HCT116 (cell line): ENCODE measurements at regions not wholly inside any gene's neighbourhood (a gene's known extent, or its start where the extent isn't known, plus 50 kb on each side); places are given as distances from the start of the nearest gene placed in this dataset.

ENCODE experiments used
- ATAC-seq: fragments of 200-7000 bp; cut with Tn5 transposase; 2 replicates; pipeline ENCODE4 v1.9.1; 2020; ENCODE audit warnings: mild to moderate bottlenecking, moderate library complexity
- BruUV-seq: library from RNA; stranded (reverse); fragments of 400-500 nt; replicated peaks from 2 replicates; lab custom pipeline; 2021; lab: Mats Ljungman, UMichigan
- CTCF ChIA-PET: fragments of 300-600 bp; sonication (Branson Sonifier 250); formaldehyde crosslinking; loops from one replicate; lab custom pipeline; 2021; ENCODE audit warnings: antibody characterized with exemption; lab: Charles Lee
- POLR2A ChIA-PET: fragments of 300-600, 350-600 bp; sonication (Branson Sonifier 250); formaldehyde crosslinking; loops from one replicate; lab custom pipeline; 2021; ENCODE audit warnings: antibody characterized with exemption; lab: Charles Lee
- RAD21 ChIA-PET, 2 experiments: fragments of 300-600 bp; sonication (Branson Sonifier 250); formaldehyde crosslinking; loops; one replicate each; lab custom pipeline; 2023; ENCODE audit warnings: low total read pairs in 2 of 2; ENCODE audit not compliant: uncharacterized antibody in 2 of 2, unreplicated experiment in 2 of 2, low non-redundant PET in 1 of 2; lab: Charles Lee
- DNase-seq: peaks from one replicate; pipeline ENCODE4 v3.0.0-alpha.2; 2010; ENCODE audit warnings: low read depth, low spot score
- H2AFZ ChIP-seq: fragments of 200-600 bp; shearing (Covaris generic), sonication (generic); 2 replicates; pipeline ENCODE4 v1.6.1; 2017; ENCODE audit warnings: low read depth, mixed run types, mixed read lengths, antibody characterized with exemption, low read length; ENCODE audit not compliant: poor library complexity, severe bottlenecking
- H3K27ac ChIP-seq: 2 replicates; pipeline ENCODE4 v1.5.1; 2012; ENCODE audit warnings: low read depth, low read length
- H3K27me3 ChIP-seq: fragments of 200-600 bp; sonication (generic); 2 replicates; pipeline ENCODE4 v1.6.1; 2016; ENCODE audit warnings: mixed run types, low read length, mixed read lengths; ENCODE audit not compliant: insufficient read depth
- H3K36me3 ChIP-seq, 2 experiments: fragments of 200-500 bp in 1 of 2; fragments of 200-600 bp in 1 of 2; sonication (Bioruptor generic) in 1 of 2; sonication (generic) in 1 of 2; 2 replicates each; pipeline versions ENCODE4 v1.5.1 to v1.6.1; 2014 to 2016; ENCODE audit warnings: low read length in 2 of 2, inconsistent platforms in 1 of 2, mixed read lengths in 1 of 2, mixed run types in 1 of 2; ENCODE audit not compliant: insufficient read depth in 2 of 2, control insufficient read depth in 1 of 2
- H3K4me1 ChIP-seq, 2 experiments: fragments of 200-600 bp in 1 of 2; sonication (generic) in 1 of 2; 2 replicates each; pipeline versions ENCODE4 v1.5.1 to v1.6.1; 2012 to 2017; ENCODE audit warnings: low read length in 2 of 2, inconsistent platforms in 1 of 2, mild to moderate bottlenecking in 1 of 2, mixed read lengths in 1 of 2, mixed run types in 1 of 2, moderate library complexity in 1 of 2; ENCODE audit not compliant: insufficient read depth in 2 of 2, control insufficient read depth in 1 of 2
- H3K4me2 ChIP-seq: fragments of 200-600 bp; sonication (generic); 2 replicates; pipeline ENCODE4 v1.6.1; 2017; ENCODE audit warnings: mixed run types, low read length, mixed read lengths
- H3K4me3 ChIP-seq, 2 experiments: fragments of 200-600 bp in 1 of 2; sonication (generic) in 1 of 2; replicated peaks in 1 of 2; 2 replicates each; pipeline ENCODE4 v1.5.1; 2011 to 2016; ENCODE audit warnings: low read length in 2 of 2, control low read depth in 1 of 2, low read depth in 1 of 2, mild to moderate bottlenecking in 1 of 2, mixed read lengths in 1 of 2, mixed run types in 1 of 2
- H3K79me2 ChIP-seq: fragments of 200-600 bp; sonication (generic); 2 replicates; pipeline ENCODE4 v1.6.1; 2017; ENCODE audit warnings: mild to moderate bottlenecking, mixed run types, low read length, moderate library complexity, mixed read lengths; ENCODE audit not compliant: insufficient read depth
- H3K9ac ChIP-seq: fragments of 200-600 bp; sonication (generic); 2 replicates; pipeline ENCODE4 v1.6.1; 2016; ENCODE audit warnings: low read length, mixed read lengths
- H3K9me2 ChIP-seq: fragments of 200-600 bp; sonication (generic), shearing (Covaris generic); 2 replicates; pipeline ENCODE4 v1.6.1; 2017; ENCODE audit warnings: mixed run types, mild to moderate bottlenecking, moderate library complexity; ENCODE audit not compliant: insufficient read depth
- H3K9me3 ChIP-seq, 2 experiments: fragments of 200-500 bp in 1 of 2; fragments of 200-600 bp in 1 of 2; sonication (Bioruptor generic) in 1 of 2; sonication (generic) in 1 of 2; 2 replicates each; pipeline ENCODE4 v1.6.1; 2014 to 2017; ENCODE audit warnings: low read length in 2 of 2, mixed read lengths in 2 of 2, inconsistent platforms in 1 of 2, low read depth in 1 of 2, mild to moderate bottlenecking in 1 of 2, mixed run types in 1 of 2, moderate library complexity in 1 of 2; ENCODE audit not compliant: control insufficient read depth in 1 of 2, insufficient read depth in 1 of 2
- H4K20me1 ChIP-seq: fragments of 200-600 bp; sonication (generic), shearing (Covaris generic); 2 replicates; pipeline ENCODE4 v1.6.1; 2017; ENCODE audit warnings: mixed run types, mild to moderate bottlenecking, moderate library complexity; ENCODE audit not compliant: insufficient read depth
- CBX3 ChIP-seq: IDR thresholded peaks from 2 replicates; pipeline ENCODE4 v1.6.1; 2012; ENCODE audit warnings: low read depth
- EGR1 ChIP-seq: IDR thresholded peaks from 2 replicates; pipeline ENCODE4 v1.6.1; 2012; ENCODE audit warnings: low read depth
- EZH2 ChIP-seq: fragments of 200-600 bp; sonication (generic); IDR thresholded peaks from 2 replicates; pipeline ENCODE4 v1.6.1; 2017; ENCODE audit warnings: antibody characterized with exemption, mixed run types
- FOSL1 ChIP-seq: IDR thresholded peaks from 2 replicates; pipeline ENCODE4 v1.6.1; 2012; ENCODE audit warnings: low read depth
- JUND ChIP-seq: IDR thresholded peaks from 2 replicates; pipeline ENCODE4 v1.6.1; 2012
- POLR2A ChIP-seq: IDR thresholded peaks from 2 replicates; pipeline ENCODE4 v1.7.0; 2011; ENCODE audit warnings: borderline replicate concordance; ENCODE audit not compliant: insufficient read depth, insufficient read length; ENCODE audit errors: extremely low read depth
- SIN3A ChIP-seq: IDR thresholded peaks from 2 replicates; pipeline ENCODE4 v1.6.1; 2012; ENCODE audit warnings: low read depth
- SRF ChIP-seq: IDR thresholded peaks from 2 replicates; pipeline ENCODE4 v1.6.1; 2012; ENCODE audit warnings: low read depth
- TCF7L2 ChIP-seq: IDR thresholded peaks from 2 replicates; pipeline ENCODE4 v1.7.0; 2011; ENCODE audit warnings: borderline replicate concordance, inconsistent platforms; ENCODE audit not compliant: insufficient read depth, insufficient read length; ENCODE audit errors: extremely low read depth
- YY1 ChIP-seq: IDR thresholded peaks from 2 replicates; pipeline ENCODE4 v1.6.1; 2011; ENCODE audit warnings: low read length, low read depth, moderate library complexity, mild to moderate bottlenecking; ENCODE audit not compliant: insufficient replicate concordance; ENCODE audit errors: extremely low read depth
- ZFX ChIP-seq: fragments of 450-650 bp; IDR thresholded peaks from 2 replicates; pipeline ENCODE4 v1.6.1; 2017
- ZNF274 ChIP-seq: fragments of 200-500 bp; sonication (Bioruptor generic); IDR thresholded peaks from 2 replicates; pipeline ENCODE4 v1.6.1; 2014; ENCODE audit warnings: mild to moderate bottlenecking, low read depth, low read length, inconsistent platforms
- intact Hi-C: fragments of 100-400 bp; cut with micrococcal nuclease; formaldehyde crosslinking; loops from 2 replicates; pipeline ENCODE4 v1.10.0; 2022
- TF ChIP-seq, protein P1 (sequence below): IDR thresholded peaks from 2 replicates; pipeline ENCODE4 v1.6.1; 2011; ENCODE audit warnings: mild to moderate bottlenecking, low read length, moderate library complexity; ENCODE audit not compliant: insufficient replicate concordance; ENCODE audit errors: extremely low read depth
- TF ChIP-seq, protein P2 (sequence below): IDR thresholded peaks from 2 replicates; pipeline ENCODE4 v1.6.1; 2012; ENCODE audit warnings: low read depth

DNA sequence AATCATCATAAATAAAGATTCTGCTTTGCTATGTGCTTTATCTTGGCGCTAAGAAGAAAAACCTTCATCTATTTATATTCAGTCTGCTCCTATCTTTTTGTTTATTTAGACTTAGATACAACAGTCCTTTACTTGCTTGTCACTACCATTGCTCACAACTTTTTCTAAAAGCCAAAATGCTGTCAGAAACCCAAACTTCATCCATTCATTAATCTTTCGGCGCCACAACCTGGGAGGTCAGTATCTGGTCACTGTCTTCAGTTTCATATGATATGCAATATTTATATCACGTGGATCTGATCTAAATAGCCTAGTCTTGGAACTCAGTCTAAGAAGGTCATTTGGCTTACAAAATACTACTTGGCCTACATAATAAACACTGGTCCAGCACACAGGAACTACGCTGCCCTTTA, 159.3 kb upstream of the TARS1 start:
- Histone ChIP-seq H3K9me2 (no peaks in the 10 kb centered on the region), H3K4me1 (no peaks in the 10 kb centered on the region), H4K20me1 (no peaks in the 10 kb centered on the region), H2AFZ (no peak overlapping the region), H3K27me3 (no peaks in the 10 kb centered on the region), H3K36me3 (no peaks in the 10 kb centered on the region), H3K9me3 (no peaks in the 10 kb centered on the region), H3K27ac (no peak overlapping the region), H3K9ac (no peak overlapping the region), H3K4me2 (no peak overlapping the region), H3K79me2 (no peaks in the 10 kb centered on the region), H3K4me3 (no peak overlapping the region)
- ChIA-PET CTCF (interaction anchor here (1.3 kb wide), 2 partner anchors 9 to 19 kb away, joined by 3 read pairs; no protein-coding TSS in a partner anchor), POLR2A (no interaction called here), RAD21 (no interaction called here)
- TF ChIP-seq ZFX (no peak), EZH2 (no peak), EGR1 (no peak), JUND (no peak), FOSL1 (no peak), YY1 (no peak), POLR2A (no peak), SRF (no peak), CBX3 (no peak), ZNF274 (no peak), TCF7L2 (no peak), SIN3A (no peak)
- TF ChIP-seq, protein P1, sequence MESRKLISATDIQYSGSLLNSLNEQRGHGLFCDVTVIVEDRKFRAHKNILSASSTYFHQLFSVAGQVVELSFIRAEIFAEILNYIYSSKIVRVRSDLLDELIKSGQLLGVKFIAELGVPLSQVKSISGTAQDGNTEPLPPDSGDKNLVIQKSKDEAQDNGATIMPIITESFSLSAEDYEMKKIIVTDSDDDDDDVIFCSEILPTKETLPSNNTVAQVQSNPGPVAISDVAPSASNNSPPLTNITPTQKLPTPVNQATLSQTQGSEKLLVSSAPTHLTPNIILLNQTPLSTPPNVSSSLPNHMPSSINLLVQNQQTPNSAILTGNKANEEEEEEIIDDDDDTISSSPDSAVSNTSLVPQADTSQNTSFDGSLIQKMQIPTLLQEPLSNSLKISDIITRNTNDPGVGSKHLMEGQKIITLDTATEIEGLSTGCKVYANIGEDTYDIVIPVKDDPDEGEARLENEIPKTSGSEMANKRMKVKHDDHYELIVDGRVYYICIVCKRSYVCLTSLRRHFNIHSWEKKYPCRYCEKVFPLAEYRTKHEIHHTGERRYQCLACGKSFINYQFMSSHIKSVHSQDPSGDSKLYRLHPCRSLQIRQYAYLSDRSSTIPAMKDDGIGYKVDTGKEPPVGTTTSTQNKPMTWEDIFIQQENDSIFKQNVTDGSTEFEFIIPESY = no peak
- TF ChIP-seq, protein P2, sequence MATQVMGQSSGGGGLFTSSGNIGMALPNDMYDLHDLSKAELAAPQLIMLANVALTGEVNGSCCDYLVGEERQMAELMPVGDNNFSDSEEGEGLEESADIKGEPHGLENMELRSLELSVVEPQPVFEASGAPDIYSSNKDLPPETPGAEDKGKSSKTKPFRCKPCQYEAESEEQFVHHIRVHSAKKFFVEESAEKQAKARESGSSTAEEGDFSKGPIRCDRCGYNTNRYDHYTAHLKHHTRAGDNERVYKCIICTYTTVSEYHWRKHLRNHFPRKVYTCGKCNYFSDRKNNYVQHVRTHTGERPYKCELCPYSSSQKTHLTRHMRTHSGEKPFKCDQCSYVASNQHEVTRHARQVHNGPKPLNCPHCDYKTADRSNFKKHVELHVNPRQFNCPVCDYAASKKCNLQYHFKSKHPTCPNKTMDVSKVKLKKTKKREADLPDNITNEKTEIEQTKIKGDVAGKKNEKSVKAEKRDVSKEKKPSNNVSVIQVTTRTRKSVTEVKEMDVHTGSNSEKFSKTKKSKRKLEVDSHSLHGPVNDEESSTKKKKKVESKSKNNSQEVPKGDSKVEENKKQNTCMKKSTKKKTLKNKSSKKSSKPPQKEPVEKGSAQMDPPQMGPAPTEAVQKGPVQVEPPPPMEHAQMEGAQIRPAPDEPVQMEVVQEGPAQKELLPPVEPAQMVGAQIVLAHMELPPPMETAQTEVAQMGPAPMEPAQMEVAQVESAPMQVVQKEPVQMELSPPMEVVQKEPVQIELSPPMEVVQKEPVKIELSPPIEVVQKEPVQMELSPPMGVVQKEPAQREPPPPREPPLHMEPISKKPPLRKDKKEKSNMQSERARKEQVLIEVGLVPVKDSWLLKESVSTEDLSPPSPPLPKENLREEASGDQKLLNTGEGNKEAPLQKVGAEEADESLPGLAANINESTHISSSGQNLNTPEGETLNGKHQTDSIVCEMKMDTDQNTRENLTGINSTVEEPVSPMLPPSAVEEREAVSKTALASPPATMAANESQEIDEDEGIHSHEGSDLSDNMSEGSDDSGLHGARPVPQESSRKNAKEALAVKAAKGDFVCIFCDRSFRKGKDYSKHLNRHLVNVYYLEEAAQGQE = no peak
- intact Hi-C loops = no loop called here
- ATAC-seq (no peak), DNase-seq (no peak)
- no TSS peak for BruUV-seq
